ENCODE measurements at regions not wholly inside any gene's neighbourhood (a gene's known extent, or its start where the extent isn't known, plus 50 kb on each side); places are given as distances from the start of the nearest gene placed in this dataset.

DNA sequence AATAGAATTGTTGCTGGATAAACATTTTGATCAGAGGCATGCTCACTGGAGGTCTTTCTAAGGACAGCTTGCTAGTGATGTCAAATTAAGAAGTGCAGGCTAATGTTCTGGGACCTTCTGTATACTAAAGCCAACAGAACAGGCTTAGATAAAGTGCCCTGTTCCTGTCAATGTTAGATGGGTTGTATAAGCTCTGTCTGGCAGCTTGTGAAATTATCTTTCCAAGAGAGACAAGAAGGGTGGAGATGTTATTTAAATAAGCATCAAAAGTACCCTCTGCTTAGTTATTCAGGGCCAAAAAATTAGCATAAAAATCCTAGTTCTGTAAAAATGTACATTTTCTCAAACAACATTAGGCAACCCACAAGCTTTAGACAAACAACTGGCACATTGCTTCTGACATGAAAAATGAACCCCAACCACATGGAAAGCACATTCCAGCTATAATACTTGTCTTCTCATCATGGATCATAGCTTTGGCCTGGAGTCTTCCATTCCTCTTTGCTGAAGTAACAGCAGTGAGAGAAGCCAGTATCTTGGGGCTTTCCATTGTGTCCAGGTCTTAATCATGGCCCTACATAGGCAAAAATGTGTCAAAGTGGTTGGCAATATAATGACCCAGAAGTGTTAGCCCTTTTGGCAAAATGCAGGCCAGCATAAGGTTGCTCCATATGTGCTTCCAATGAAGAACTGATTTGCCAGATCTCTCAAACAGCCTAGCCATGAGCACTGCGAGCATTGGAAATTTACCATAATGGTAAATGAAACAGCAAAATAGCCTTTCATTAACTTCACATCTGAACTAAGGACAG, 478.1 kb upstream of the ZNF804A start:
- ChIA-PET POLR2A (no interaction called here), CTCF (no interaction called here), RAD21 (ENCODE audit: low non-redundant PET in 1 of 2, low total read pairs in 2 of 2, uncharacterized antibody in 2 of 2, unreplicated experiment in 2 of 2) (no interaction called here)
- Histone ChIP-seq H3K9me2 (ENCODE audit: insufficient read depth) (no peaks in the 10 kb centered on the region), H3K9ac (ENCODE audit: low read length) (no peak overlapping the region), H3K36me3 (ENCODE audit: control insufficient read depth in 1 of 2, insufficient read depth in 2 of 2, low read length in 2 of 2) (no peaks in the 10 kb centered on the region), H3K4me2 (ENCODE audit: low read length) (no peak overlapping the region), H3K4me3 (replicated peaks in 1 of 2; ENCODE audit: low read depth in 1 of 2, low read length in 2 of 2) (no peak overlapping the region), H3K4me1 (ENCODE audit: control insufficient read depth in 1 of 2, insufficient read depth in 2 of 2, low read length in 2 of 2) (no peaks in the 10 kb centered on the region), H3K9me3 (ENCODE audit: control insufficient read depth in 1 of 2, insufficient read depth in 1 of 2, low read depth in 1 of 2, low read length in 2 of 2) (no peaks in the 10 kb centered on the region), H3K79me2 (ENCODE audit: insufficient read depth, low read length) (no peaks in the 10 kb centered on the region), H4K20me1 (ENCODE audit: insufficient read depth) (no peaks in the 10 kb centered on the region), H2AFZ (ENCODE audit: low read depth, low read length, poor library complexity, severe bottlenecking) (no peak overlapping the region), H3K27ac (ENCODE audit: low read depth, low read length) (no peak overlapping the region), H3K27me3 (ENCODE audit: insufficient read depth, low read length) (no peaks in the 10 kb centered on the region)
- BruUV-seq (replicated peaks): no TSS peak
- ATAC-seq (no peak), DNase-seq (ENCODE audit: low read depth, low spot score) (no peak)
- TF ChIP-seq TCF7L2 (IDR thresholded peaks at IDR 0.05; ENCODE audit: borderline replicate concordance, extremely low read depth, insufficient read depth, insufficient read length): no peak
- TF ChIP-seq CBX3 (IDR thresholded peaks at IDR 0.05; ENCODE audit: low read depth): no peak
- no peak for TF ChIP-seq POLR2A (IDR thresholded peaks at IDR 0.05; ENCODE audit: borderline replicate concordance, extremely low read depth, insufficient read depth, insufficient read length)
- no peak for TF ChIP-seq SIN3A (IDR thresholded peaks at IDR 0.05; ENCODE audit: low read depth)
- intact Hi-C loops (cut with micrococcal nuclease): no loop called here

DNA sequence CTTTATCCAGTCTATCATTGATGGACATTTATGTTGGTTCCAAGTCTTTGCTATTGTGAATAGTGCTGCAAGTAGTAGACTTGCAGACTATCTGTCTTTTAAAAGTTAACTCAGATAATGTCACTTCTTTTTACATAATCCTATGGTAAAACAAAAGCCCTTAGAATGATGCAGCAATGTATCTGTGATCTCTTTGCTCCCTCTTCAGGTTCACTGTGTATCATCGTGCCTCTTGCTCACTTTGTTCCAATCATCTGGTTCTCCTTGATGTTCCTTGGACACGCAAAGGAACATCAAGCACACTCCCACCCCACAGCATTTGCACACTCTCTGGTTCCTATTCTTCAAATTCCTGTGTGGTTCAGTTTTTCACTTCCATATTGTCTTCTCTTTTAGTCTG, 472.5 kb upstream of the ZNF804A start:
- no peaks in the 10 kb centered on the region for H3K9me2 ChIP-seq (ENCODE audit: insufficient read depth)
- H2AFZ ChIP-seq (ENCODE audit: low read depth, low read length, poor library complexity, severe bottlenecking): no peak overlapping the region
- ChIA-PET RAD21 (ENCODE audit: low non-redundant PET in 1 of 2, low total read pairs in 2 of 2, uncharacterized antibody in 2 of 2, unreplicated experiment in 2 of 2) (no interaction called here), POLR2A (no interaction called here), CTCF (no interaction called here)
- ATAC-seq (no peak), DNase-seq (ENCODE audit: low read depth, low spot score) (no peak)
- H3K79me2 ChIP-seq (ENCODE audit: insufficient read depth, low read length): no peaks in the 10 kb centered on the region
- BruUV-seq (replicated peaks): no TSS peak
- no peaks in the 10 kb centered on the region for H3K27me3 ChIP-seq (ENCODE audit: insufficient read depth, low read length)
- no peak overlapping the region for H3K9ac ChIP-seq (ENCODE audit: low read length)
- TF ChIP-seq TCF7L2 (IDR thresholded peaks at IDR 0.05; ENCODE audit: borderline replicate concordance, extremely low read depth, insufficient read depth, insufficient read length): no peak
- peak; percentile 43; the same call in 1 of the 2 replicates for TF ChIP-seq RAD21 (IDR thresholded peaks at IDR 0.05; ENCODE audit: low read depth)
- TF ChIP-seq SIN3A (IDR thresholded peaks at IDR 0.05; ENCODE audit: low read depth): no peak
- TF ChIP-seq CTCF (IDR thresholded peaks at IDR 0.05 in 2 of 3, conservative IDR thresholded peaks at IDR 0.05 in 1 of 3; ENCODE audit: borderline replicate concordance in 1 of 3, insufficient read depth in 1 of 3, low read depth in 2 of 3, low read length in 2 of 3): peak in 2 of 3 experiments; percentile 4 to 26; a peak in 1 of 6 replicates
- no peaks in the 10 kb centered on the region for H3K4me1 ChIP-seq (ENCODE audit: control insufficient read depth in 1 of 2, insufficient read depth in 2 of 2, low read length in 2 of 2)
- no peaks in the 10 kb centered on the region for H3K9me3 ChIP-seq (ENCODE audit: control insufficient read depth in 1 of 2, insufficient read depth in 1 of 2, low read depth in 1 of 2, low read length in 2 of 2)
- H3K4me2 ChIP-seq (ENCODE audit: low read length): no peak overlapping the region
- intact Hi-C loops (cut with micrococcal nuclease): no loop called here
- H4K20me1 ChIP-seq (ENCODE audit: insufficient read depth): no peaks in the 10 kb centered on the region
- H3K27ac ChIP-seq (ENCODE audit: low read depth, low read length): no peak overlapping the region
- H3K36me3 ChIP-seq (ENCODE audit: control insufficient read depth in 1 of 2, insufficient read depth in 2 of 2, low read length in 2 of 2): no peaks in the 10 kb centered on the region
- no peak overlapping the region for H3K4me3 ChIP-seq (replicated peaks in 1 of 2; ENCODE audit: low read depth in 1 of 2, low read length in 2 of 2)
